Epithelial cell of esophagus (primary cell): ENCODE measurements at regions not wholly inside any gene's neighbourhood (a gene's known extent, or its start where the extent isn't known, plus 50 kb on each side); places are given as distances from the start of the nearest gene placed in this dataset.

Experiments used
- DNase-seq: peaks from one replicate; pipeline ENCODE4 v3.0.0; 2010; ENCODE audit warnings: low read depth
- H3K4me3 ChIP-seq: 2 replicates; pipeline ENCODE4 v1.5.1; 2011; ENCODE audit warnings: mild to moderate bottlenecking, low read length, control low read depth
- TF ChIP-seq, protein P1 (sequence below): IDR thresholded peaks from 2 replicates; pipeline ENCODE4 v1.5.1; 2011; ENCODE audit warnings: low read depth, mild to moderate bottlenecking, low read length, control low read depth, inconsistent platforms; ENCODE audit not compliant: insufficient read depth; ENCODE audit errors: missing control alignments

- TF ChIP-seq, protein P1, sequence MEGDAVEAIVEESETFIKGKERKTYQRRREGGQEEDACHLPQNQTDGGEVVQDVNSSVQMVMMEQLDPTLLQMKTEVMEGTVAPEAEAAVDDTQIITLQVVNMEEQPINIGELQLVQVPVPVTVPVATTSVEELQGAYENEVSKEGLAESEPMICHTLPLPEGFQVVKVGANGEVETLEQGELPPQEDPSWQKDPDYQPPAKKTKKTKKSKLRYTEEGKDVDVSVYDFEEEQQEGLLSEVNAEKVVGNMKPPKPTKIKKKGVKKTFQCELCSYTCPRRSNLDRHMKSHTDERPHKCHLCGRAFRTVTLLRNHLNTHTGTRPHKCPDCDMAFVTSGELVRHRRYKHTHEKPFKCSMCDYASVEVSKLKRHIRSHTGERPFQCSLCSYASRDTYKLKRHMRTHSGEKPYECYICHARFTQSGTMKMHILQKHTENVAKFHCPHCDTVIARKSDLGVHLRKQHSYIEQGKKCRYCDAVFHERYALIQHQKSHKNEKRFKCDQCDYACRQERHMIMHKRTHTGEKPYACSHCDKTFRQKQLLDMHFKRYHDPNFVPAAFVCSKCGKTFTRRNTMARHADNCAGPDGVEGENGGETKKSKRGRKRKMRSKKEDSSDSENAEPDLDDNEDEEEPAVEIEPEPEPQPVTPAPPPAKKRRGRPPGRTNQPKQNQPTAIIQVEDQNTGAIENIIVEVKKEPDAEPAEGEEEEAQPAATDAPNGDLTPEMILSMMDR: no peak
- no peak overlapping the region for H3K4me3 ChIP-seq
- DNase-seq: no peak
These were observed 482.5 kb downstream of the ZNF536 start for GRCh38 chr19:30854661-30855060.

DNA sequence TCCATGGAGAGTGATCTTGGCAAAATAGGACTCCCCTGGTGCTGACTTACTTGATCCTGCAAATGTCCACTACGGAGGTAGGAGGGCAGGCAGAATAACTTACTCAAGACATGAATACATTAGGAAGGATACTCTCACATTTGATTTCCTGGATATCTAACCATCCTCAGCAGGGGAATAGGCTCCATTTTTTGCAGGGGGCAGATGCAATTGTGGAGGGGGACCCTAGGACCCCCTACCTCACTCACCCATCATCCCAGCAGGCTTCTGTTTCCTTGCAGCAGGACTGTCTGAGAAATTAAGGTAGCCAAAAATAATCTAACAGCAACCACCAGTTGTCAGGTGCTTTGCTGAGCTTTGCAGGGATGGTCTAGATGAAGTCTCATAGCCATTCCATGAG is 482.0 kb downstream of the ZNF536 start:
- TF ChIP-seq, protein P1: no peak
- H3K4me3 ChIP-seq: no peak overlapping the region
- DNase-seq: no peak

DNA sequence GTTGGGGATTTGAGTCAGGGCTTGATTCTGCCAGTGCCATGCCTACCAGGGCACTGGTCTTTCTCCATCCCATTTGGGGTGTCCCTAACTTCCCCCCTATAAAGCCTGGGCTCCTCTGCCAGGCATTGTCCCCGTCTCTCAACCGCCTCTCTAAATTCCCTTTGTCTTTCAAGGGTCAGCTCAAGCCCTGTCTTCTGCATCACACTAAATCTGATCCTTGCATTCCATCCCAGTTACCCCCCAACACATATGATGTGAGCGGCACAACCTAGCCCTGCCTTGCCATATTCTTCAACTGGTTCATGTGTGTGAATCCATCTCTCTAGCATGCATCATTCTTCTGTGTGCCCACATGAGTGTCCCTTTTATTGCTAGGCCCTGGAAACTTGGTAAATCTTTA is 480.9 kb downstream of the ZNF536 start:
- no peak for DNase-seq
- TF ChIP-seq, protein P1: no peak
- H3K4me3 ChIP-seq: no peak overlapping the region

DNA sequence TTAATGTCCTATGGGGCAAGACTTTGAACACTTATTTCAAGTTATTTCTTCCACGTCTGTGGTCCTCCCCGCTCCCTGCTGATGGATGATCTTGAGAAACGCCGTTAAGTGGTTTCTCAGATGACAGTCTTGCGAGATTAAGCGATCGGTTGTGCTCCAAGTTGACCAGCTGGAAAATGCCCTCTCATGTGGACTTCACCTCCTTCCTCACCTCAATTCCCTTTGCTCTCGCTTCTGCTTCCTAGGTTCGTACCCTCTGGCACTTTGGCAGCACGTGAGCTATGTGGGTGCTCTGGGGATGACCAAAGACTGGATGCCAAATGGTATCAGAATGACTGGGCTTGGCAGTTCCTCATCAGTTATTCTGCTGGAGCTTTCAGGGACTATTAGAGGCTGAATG is 480.0 kb downstream of the ZNF536 start:
- TF ChIP-seq, protein P1: no peak

GRCh38 chr19:30851646-30852045 is 479.5 kb downstream of the ZNF536 start:
- TF ChIP-seq, protein P1: no peak
- DNase-seq: no peak
- no peak overlapping the region for H3K4me3 ChIP-seq

More for the DNA sequence above, 480.0 kb downstream of the ZNF536 start:
- no peak for DNase-seq
- H3K4me3 ChIP-seq: no peak overlapping the region

DNA sequence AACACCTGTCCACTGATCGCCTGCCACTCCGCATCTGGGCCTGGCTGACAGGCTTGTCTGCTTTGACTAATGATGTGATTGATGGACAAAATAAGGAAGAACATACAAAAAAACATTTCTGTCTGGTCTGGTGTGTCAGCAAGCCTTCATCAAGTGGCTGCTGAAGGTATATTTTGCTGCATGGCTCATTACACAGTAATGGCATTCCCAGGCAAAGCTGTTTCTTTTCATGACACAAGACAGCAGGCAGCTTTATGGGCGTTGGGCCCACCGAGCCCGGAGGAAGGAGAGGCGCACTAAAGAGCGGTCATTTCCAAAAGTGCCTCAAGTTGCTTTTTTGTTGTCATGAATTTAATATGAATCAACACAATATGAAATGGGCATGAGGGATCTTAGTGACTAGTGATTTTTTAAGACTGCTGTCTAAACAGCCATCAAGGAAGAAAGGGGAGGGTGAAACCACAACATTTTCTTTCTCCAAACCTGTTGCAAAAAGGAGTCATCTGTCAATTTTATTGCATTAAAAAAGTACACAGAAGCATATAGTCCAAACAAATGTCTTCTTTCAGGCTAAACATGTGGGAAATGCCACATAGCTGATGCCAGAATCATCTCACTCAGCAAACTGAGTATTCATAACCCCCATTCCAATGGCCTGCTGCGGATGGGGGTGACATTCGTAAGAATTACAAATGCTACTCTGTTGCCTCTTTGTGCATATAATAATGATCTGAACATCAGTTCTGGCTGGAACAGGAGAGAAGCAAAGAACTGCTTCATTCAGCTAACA is 476.6 kb downstream of the ZNF536 start:
- TF ChIP-seq, protein P1: no peak
- no peak overlapping the region for H3K4me3 ChIP-seq
- DNase-seq: no peak

DNA sequence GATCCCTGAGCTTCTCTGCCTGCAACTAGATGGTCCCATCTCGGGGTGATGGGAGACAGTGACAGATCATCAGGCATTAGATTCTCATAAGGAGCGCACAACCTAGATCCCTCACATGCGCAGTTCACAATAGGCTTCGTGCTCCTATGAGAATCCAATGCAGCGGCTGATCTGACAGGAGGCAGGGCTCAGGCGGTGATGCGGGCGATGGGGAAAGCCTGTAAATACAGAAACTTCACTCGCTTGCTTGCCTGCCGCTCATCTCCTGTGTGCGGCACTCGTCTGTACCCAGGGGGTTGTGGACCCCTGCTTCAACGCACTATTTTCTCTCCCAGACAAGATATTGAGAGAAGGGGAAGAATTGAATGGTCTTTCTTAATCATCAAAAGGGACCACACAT is 473.9 kb downstream of the ZNF536 start:
- TF ChIP-seq, protein P1: no peak
- no peak for DNase-seq
- H3K4me3 ChIP-seq: no peak overlapping the region
